NCI-H2081 treated with DMSO at 0.1 percent for 48 hours (cell line): ENCODE measurements at regions not wholly inside any gene's neighbourhood (a gene's known extent, or its start where the extent isn't known, plus 50 kb on each side); places are given as distances from the start of the nearest gene placed in this dataset.
"Not testable (repeated sequence)": the region's sequence is repeated elsewhere in the genome, so short reads cannot be mapped to it uniquely, and the experiment has no call there.

Experiments
- DNase-seq: peaks from one replicate; lab custom pipeline; 2025; lab: John Stamatoyannopoulos, UW

GRCh38 chr11:15300341-15300740, 185.6 kb downstream of the INSC start:
- no peak for DNase-seq

GRCh38 chr11:15307619-15308024, 192.9 kb downstream of the INSC start:
- DNase-seq = no peak

GRCh38 chr11:15308840-15309239, 194.1 kb downstream of the INSC start:
- DNase-seq = no peak

- DNase-seq = no peak
Observed at GRCh38 chr11:15309296-15309695, 194.6 kb downstream of the INSC start.

- no peak for DNase-seq
Observed at GRCh38 chr11:15313862-15314261, 199.1 kb downstream of the INSC start.

GRCh38 chr11:15318814-15319213, 204.1 kb downstream of the INSC start:
- DNase-seq = no peak

- DNase-seq = no peak
Observed at GRCh38 chr11:15326520-15326919, 211.8 kb downstream of the INSC start.

GRCh38 chr11:15327786-15328231, 213.1 kb downstream of the INSC start:
- DNase-seq = no peak

GRCh38 chr11:15333407-15333806, 218.7 kb downstream of the INSC start:
- no peak for DNase-seq

- DNase-seq = no peak
Observed at GRCh38 chr11:15334766-15335165, 220.0 kb downstream of the INSC start.

- no peak for DNase-seq
Observed at GRCh38 chr11:15336021-15336420, 221.3 kb downstream of the INSC start.

- no peak for DNase-seq
Observed at GRCh38 chr11:15339302-15339701, 224.6 kb downstream of the INSC start.

- no peak for DNase-seq
Observed at GRCh38 chr11:15341587-15341986, 226.9 kb downstream of the INSC start.

- DNase-seq = no peak
Observed at GRCh38 chr11:15342163-15342562, 227.4 kb downstream of the INSC start.

- DNase-seq = no peak
Observed at GRCh38 chr11:15346907-15347306, 232.2 kb downstream of the INSC start.

GRCh38 chr11:15347969-15348734, 233.4 kb downstream of the INSC start:
- DNase-seq = no peak

- no peak for DNase-seq
Observed at GRCh38 chr11:15349413-15349812, 234.7 kb downstream of the INSC start.

GRCh38 chr11:15361316-15361715, 246.6 kb downstream of the INSC start:
- no peak for DNase-seq

- DNase-seq = not testable (repeated sequence)
Observed at GRCh38 chr11:15365286-15365685, 250.6 kb downstream of the INSC start.

- no peak for DNase-seq
Observed at GRCh38 chr11:15367695-15368094, 253.0 kb downstream of the INSC start.

GRCh38 chr11:15370495-15371147, 255.9 kb downstream of the INSC start:
- DNase-seq = no peak

GRCh38 chr11:15371533-15371932, 256.8 kb downstream of the INSC start:
- DNase-seq = no peak

- DNase-seq = no peak
Observed at GRCh38 chr11:15374418-15374817, 259.7 kb downstream of the INSC start.

GRCh38 chr11:15378941-15379340, 264.2 kb downstream of the INSC start:
- no peak for DNase-seq
